HepG2 (cell line): ENCODE measurements at regions not wholly inside any gene's neighbourhood (a gene's known extent, or its start where the extent isn't known, plus 50 kb on each side); places are given as distances from the start of the nearest gene placed in this dataset.

Source experiments
- CTCF ChIP-seq: sonication (generic); formaldehyde crosslinking; IDR thresholded peaks from 2 replicates; pipeline ENCODE4 v1.5.0; 2020; ENCODE audit warnings: mild to moderate bottlenecking, missing genetic modification reagents, moderate library complexity
- NCOA2 ChIP-seq: sonication (generic); formaldehyde crosslinking; IDR thresholded peaks from 2 replicates; pipeline ENCODE4 v1.8.0; 2022; ENCODE audit warnings: inconsistent platforms
- RERE ChIP-seq: IDR thresholded peaks from 2 replicates; pipeline ENCODE4 v1.6.1; 2016; ENCODE audit warnings: low read depth, missing genetic modification reagents, missing compliant biosample characterization
- ZNF10 ChIP-seq: sonication (generic); formaldehyde crosslinking; IDR thresholded peaks from 2 replicates; pipeline ENCODE4 v1.4.0; 2020; ENCODE audit warnings: mild to moderate bottlenecking, low read depth, missing genetic modification reagents, borderline replicate concordance
- ZNF24 ChIP-seq: fragments of 450-650 bp; IDR thresholded peaks from 2 replicates; pipeline ENCODE4 v1.6.1; 2017; ENCODE audit warnings: antibody characterized with exemption, mild to moderate bottlenecking

GRCh38 chr6:137434640-137435039, 59.6 kb downstream of the OLIG3 start:
- TF ChIP-seq CTCF (CRISPR knock-in tag) (no peak), ZNF10 (CRISPR knock-in tag) (no peak), RERE (CRISPR knock-in tag) (no peak), NCOA2 (no peak), ZNF24 (no peak)
